ENCODE measurements at regions not wholly inside any gene's neighbourhood (a gene's known extent, or its start where the extent isn't known, plus 50 kb on each side); places are given as distances from the start of the nearest gene placed in this dataset.
"Not testable (repeated sequence)": the region's sequence is repeated elsewhere in the genome, so short reads cannot be mapped to it uniquely, and the experiment has no call there.

- no peak for DNase-seq (ENCODE audit: low spot score)
Measured at GRCh38 chr21:31531967-31532366, 127.5 kb upstream of the SOD1 start.

- no peak for DNase-seq (ENCODE audit: low spot score)
Measured at GRCh38 chr21:31530897-31531705, 128.4 kb upstream of the SOD1 start.

GRCh38 chr21:31530364-31530763, 129.1 kb upstream of the SOD1 start:
- DNase-seq (ENCODE audit: low spot score): no peak

GRCh38 chr21:31529406-31529805, 130.1 kb upstream of the SOD1 start:
- DNase-seq (ENCODE audit: low spot score): no peak

GRCh38 chr21:31526040-31526439, 133.5 kb upstream of the SOD1 start:
- peak; percentile 14 for DNase-seq (ENCODE audit: low spot score)

- DNase-seq (ENCODE audit: low spot score): no peak
Measured at GRCh38 chr21:31524140-31524539, 135.4 kb upstream of the SOD1 start.

- no peak for DNase-seq (ENCODE audit: low spot score)
Measured at GRCh38 chr21:31521515-31521914, 138.0 kb upstream of the SOD1 start.

GRCh38 chr21:31520561-31521098, 138.9 kb upstream of the SOD1 start:
- DNase-seq (ENCODE audit: low spot score): no peak

- DNase-seq (ENCODE audit: low spot score): no peak
Measured at GRCh38 chr21:31518580-31518979, 140.9 kb upstream of the SOD1 start.

- DNase-seq (ENCODE audit: low spot score): no peak
Measured at GRCh38 chr21:31517664-31518414, 141.7 kb upstream of the SOD1 start.

GRCh38 chr21:31515253-31515652, 144.2 kb upstream of the SOD1 start:
- no peak for DNase-seq (ENCODE audit: low spot score)

- no peak for DNase-seq (ENCODE audit: low spot score)
Measured at GRCh38 chr21:31514598-31514997, 144.9 kb upstream of the SOD1 start.

- not testable (repeated sequence) for DNase-seq (ENCODE audit: low spot score)
Measured at GRCh38 chr21:31513541-31513940, 146.0 kb upstream of the SOD1 start.

GRCh38 chr21:31511999-31512398, 147.5 kb upstream of the SOD1 start:
- DNase-seq (ENCODE audit: low spot score): not testable (repeated sequence)

- no peak for DNase-seq (ENCODE audit: low spot score)
Measured at GRCh38 chr21:31511258-31511657, 148.2 kb upstream of the SOD1 start.

- no peak for DNase-seq (ENCODE audit: low spot score)
Measured at GRCh38 chr21:31509194-31510017, 150.1 kb upstream of the SOD1 start.

GRCh38 chr21:31505975-31506374, 153.5 kb upstream of the SOD1 start:
- DNase-seq (ENCODE audit: low spot score): no peak

- DNase-seq (ENCODE audit: low spot score): no peak
Measured at GRCh38 chr21:31503939-31504338, 155.6 kb upstream of the SOD1 start.

GRCh38 chr21:31503467-31503866, 156.0 kb upstream of the SOD1 start:
- DNase-seq (ENCODE audit: low spot score): no peak

- DNase-seq (ENCODE audit: low spot score): no peak
Measured at GRCh38 chr21:31502537-31503143, 156.9 kb upstream of the SOD1 start.

- no peak for DNase-seq (ENCODE audit: low spot score)
Measured at GRCh38 chr21:31501926-31502325, 157.6 kb upstream of the SOD1 start.

GRCh38 chr21:31500982-31501381, 156.9 kb upstream of the TIAM1 start:
- DNase-seq (ENCODE audit: low spot score): no peak
